GM21825 (cell line): ENCODE measurements at regions not wholly inside any gene's neighbourhood (a gene's known extent, or its start where the extent isn't known, plus 50 kb on each side); places are given as distances from the start of the nearest gene placed in this dataset.

Experiments
- ATAC-seq: cut with Tn5 transposase; IDR thresholded peaks from one replicate; pipeline ENCODE4 v1.9.1; 2021; ENCODE audit warnings: mild to moderate bottlenecking, moderate library complexity; ENCODE audit not compliant: unreplicated experiment

DNA sequence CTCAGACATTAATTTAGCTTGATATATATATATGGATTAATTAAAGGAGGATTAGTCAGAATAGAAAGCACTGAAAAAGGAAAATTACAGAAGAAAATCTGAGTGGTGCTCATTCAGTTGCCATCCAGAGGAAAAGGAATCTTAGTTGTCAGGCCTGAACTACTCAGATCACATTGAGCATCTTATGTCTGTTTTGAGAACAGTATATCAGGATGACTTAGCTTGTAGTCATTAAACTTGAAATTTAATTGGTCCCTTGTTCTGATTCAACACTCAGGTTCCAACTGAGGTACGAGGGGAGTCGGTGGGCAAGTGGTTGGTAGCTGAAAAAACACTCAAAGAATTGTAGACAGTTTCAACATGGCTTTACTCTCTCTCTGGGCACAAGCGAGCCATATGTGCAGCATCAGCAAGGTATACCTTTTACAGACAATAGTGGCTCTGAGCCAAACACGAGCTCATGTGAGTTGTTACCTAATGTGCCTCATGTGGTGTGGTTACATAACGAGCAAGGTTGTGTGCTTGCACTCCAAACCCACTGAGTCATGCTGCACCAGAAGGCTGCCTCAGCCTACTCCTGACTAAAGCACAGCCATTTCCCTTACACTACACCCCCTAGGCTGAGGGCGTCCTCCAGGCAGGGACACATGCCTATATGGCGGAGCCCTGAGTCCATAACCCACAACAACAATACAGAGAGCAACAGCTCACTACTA is 73.0 kb upstream of the HMGN3 start:
- ATAC-seq: no peak

DNA sequence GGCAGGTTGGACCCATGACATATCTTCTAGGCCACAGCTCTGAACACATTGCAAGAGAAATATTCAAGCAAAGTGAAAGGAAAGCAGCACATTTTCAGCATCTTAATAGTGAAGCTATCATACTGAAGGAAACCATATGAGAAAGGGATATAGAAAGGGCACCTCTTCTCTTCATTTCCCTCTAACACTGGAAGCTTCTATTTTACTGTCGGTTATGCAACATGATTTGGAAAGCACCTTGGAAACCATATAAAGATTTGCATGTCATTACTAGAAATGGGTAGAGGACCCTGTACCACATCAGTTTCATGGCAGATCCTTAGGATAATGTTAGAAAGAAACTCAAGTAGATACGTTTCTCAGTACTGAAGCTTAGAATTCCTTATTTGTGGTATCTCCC is 70.5 kb upstream of the HMGN3 start:
- no peak for ATAC-seq

DNA sequence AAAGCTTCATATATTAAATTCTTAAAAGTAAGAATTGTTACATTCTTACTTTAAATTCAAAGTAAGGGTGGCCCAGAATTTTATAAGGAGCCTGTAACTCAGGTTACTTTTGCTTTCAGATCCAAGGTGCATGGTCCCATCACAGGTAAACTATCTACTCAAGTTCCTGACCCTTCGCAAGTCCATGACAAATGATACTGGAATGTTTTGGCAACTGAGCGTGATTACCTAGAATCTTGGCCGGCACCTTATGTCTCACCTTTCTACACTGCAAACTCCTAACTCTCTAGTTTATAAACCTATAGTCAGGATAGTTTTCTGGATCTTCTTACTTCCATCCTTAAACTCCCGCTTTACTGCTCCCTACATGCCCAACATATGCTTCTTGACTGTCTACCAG is 67.9 kb upstream of the HMGN3 start:
- ATAC-seq: no peak

DNA sequence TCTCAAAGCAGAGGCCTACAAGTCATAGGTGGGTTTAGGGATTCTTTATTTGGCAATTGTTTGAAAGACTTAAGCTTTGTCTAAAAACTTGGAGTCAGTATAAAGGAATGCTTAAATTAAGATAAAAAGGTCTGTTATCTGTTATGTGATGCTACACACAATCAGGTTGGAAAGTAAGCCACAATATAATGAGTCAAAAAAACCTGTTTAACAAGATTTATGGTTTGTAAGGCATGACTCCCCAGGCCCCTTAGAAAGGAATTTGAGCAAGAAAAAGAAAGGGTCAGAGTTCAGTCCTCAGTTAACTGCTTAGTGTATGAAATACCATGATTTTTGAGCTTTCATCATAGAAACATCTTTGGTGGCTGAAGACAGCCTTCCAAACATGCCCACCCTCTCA is 66.8 kb upstream of the HMGN3 start:
- ATAC-seq: no peak

DNA sequence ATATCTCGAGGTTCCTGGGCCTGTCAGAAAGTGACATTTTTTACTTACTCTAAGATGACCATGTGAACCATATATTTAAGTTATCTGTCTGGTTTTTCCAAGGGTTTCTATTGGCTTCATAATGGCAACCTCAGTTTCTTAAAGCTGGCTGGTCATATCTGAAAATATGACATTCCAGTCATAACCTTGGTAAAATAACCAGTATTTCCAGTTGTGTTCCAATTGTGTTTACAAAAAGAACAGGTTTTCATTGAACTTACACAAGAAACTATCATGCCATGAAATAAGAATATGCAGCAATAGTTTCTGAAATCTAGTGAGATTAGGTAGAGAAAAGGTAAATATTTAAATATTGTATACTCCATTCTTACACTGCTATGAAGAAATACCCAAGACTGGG is 61.7 kb upstream of the HMGN3 start:
- ATAC-seq: no peak
